GM18867 (cell line): ENCODE measurements at regions not wholly inside any gene's neighbourhood (a gene's known extent, or its start where the extent isn't known, plus 50 kb on each side); places are given as distances from the start of the nearest gene placed in this dataset.
"Not testable (repeated sequence)": the region's sequence is repeated elsewhere in the genome, so short reads cannot be mapped to it uniquely, and the experiment has no call there.

Experiments
- ATAC-seq: cut with Tn5 transposase; IDR thresholded peaks from one replicate; pipeline ENCODE4 v1.9.1; 2021; ENCODE audit warnings: mild to moderate bottlenecking, moderate library complexity; ENCODE audit not compliant: unreplicated experiment

- no peak for ATAC-seq
Observed at GRCh38 chr6:119842191-119842590, 492.6 kb upstream of the MAN1A1 start.

GRCh38 chr6:119838043-119838442 is 488.5 kb upstream of the MAN1A1 start:
- ATAC-seq = no peak

DNA sequence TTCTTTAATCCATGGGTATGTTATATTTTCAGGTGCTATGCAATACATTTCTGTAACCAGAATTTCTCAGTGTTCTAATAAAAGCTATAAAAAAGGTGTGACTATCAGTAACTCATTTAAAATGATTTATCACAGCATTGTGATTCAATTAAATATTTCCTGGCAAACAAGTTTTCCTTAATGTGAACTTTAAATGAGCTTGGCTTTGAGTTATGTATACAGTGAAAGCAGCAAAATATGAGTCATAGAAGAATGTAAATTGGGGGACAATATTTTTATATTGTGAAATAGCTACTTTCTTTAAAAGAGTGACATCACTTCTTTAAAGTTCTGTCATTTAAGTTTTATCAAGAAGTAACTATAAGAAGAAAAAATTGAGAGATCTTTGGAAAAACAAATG is 484.9 kb upstream of the MAN1A1 start:
- ATAC-seq = no peak

DNA sequence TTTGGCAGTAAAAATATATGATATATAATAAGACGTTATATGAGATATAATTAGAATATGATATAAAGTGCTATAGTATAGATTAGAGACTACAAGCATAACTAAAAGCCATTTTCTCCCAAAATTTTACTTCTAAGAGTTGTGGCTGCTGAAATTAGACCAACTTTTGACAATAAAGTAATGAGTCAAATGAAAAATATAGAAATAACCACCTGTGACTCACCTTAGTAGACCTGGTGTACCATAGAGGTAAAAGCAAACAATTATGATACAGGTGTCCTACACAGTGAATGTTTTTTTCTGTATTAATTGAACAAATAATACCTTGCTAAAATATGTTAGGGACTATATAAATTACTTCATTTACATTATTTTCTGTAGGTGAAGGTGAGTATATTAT is 482.9 kb upstream of the MAN1A1 start:
- no peak for ATAC-seq

DNA sequence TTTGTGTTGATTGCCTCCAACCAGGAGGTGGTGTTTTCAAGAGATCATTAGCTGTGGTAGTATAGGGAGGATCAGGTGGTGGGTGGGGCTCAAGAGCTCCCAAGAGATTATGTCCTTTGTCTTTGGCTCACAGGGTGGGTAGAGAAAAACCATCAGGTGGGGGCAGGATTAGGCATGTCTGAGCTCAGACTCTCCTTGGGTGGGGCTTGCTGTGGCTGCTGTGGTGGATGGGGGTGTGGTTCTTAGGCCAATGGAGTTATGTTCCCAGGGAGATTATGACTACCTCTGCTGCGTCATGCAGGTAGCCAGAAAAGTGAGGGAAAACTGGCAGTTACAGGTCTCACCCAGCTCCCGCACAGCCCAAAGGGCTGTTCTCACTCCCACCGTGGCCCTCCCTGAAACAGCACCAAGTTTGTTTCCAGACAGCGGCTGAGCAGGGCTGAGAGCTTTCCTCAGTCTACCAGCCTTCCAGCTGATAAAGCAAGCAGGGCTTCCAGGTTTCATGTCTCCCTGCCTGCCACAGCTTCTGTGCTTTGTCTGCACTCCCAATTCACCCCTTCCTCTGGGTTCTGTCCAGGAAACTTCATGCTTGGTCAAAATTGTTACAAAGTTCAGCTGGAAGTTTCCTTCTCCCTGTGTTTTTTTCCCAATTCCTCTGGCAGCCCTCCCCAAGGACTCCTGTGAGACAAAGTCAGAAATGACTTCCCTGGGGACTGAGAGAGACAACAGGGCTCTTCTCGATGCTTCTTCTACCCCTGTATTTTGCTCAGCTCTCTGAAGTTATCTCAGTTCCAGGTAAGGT is 481.1 kb upstream of the MAN1A1 start:
- ATAC-seq = no peak

GRCh38 chr6:119830069-119830468 is 480.5 kb upstream of the MAN1A1 start:
- ATAC-seq = no peak

DNA sequence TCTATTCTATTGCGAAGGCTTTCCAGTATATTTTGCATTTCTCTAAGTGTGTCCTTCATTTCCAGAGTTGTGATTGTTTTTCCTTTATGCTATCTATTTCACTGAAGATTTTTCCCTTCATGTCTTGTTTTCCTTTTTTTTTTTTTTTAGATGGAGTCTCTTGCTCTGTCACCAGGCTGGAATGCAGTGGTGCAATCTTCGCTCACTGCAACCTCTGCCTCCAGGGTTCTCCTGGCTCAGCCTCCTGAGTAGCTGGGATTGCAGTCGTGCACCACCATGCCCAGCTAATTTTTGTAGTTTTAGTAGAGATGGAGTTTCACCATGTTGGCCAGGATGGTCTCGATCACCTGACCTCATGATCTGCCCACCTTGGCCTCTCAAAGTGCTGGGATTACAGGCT is 479.9 kb upstream of the MAN1A1 start:
- not testable (repeated sequence) for ATAC-seq

DNA sequence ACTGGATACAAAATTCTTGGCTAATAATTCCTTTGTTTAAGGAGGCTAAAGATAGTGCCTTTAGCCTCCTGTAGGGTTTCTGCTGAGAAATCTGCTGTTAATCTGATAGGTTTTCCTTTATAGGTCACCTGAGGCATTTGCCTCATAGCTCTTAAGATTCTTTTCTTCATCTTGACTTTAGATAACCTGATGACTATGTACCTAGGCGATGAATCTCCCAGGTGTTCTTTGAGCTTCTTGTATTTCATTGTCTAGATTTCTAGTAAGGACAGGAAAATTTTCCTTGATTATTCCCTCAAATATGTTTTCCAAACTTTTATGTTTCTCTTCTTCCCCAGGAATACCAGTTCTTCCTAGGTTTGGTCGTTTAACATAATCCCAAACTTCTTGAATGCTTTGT is 479.4 kb upstream of the MAN1A1 start:
- no peak for ATAC-seq

DNA sequence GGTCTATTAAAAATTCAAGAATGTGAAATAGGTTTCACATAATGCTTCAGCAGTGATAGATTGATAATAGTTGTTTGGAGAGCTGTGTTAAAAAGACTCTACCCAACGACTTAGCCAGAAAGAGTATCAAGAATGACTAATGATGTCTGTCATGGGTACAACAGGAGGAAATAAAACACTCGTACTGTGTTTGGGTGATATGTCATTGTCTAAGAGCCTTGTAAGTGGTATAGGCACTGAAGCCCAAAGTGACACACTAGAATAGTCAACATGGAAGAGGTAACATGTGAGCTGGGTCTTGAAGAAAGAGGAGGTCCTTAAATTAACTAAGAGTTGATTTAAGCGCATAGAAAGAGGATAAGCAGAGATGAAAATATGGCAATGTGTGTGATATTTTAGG is 471.8 kb upstream of the MAN1A1 start:
- ATAC-seq = no peak

DNA sequence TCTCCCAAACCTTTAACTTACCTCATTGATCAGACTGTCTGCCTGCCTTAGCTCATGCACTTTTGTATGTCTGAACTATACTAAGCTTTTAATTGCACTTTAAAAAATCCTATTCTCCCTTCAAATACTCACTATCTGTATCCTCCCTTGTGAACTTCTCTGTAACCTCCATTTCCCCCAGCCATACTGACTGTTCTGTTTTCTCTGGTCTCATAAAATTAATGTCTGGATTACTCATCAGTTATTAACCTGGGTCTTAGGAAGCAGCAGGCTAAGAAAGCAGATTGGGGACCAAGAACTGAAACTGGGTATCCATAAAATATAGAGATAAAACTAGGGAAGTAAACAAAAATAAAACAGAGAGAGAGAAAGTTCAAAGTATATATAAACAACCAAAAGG is 469.3 kb upstream of the MAN1A1 start:
- no peak for ATAC-seq

DNA sequence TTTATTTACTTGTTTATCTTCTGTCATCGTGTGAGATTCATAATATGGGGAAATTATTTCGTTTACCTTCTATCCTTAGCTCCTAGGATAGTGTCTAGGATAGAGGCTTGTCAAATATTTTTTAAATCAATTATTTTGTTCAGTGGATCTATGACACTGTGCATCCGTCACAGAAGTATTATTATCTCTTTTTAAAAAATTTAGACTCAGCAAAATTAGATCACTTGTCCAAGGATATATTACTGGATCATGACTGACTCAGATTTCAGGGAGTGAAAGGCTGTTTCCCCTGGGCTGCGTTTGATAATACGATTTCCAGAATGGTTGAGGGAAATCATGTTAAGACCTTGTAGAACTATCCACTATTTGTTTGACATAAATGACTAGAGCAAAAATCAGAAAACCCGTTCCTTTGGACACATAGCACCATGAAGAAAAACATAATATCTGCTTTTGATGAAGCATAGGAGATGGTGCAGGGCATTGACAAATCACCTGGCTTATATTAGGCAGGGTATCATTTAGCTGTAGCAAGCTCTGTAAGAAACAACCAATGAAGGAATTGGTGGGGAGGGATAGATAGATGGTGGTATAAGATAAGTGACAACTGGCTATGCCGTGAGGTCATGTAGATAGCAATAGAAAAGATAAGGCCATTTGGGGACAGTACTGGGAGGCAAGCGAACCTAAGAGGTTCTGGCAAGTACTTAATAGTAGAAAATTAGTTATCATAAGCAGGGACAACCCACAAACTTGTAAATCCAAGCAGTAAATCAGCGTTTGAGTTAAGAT is 465.2 kb upstream of the MAN1A1 start:
- no peak for ATAC-seq

DNA sequence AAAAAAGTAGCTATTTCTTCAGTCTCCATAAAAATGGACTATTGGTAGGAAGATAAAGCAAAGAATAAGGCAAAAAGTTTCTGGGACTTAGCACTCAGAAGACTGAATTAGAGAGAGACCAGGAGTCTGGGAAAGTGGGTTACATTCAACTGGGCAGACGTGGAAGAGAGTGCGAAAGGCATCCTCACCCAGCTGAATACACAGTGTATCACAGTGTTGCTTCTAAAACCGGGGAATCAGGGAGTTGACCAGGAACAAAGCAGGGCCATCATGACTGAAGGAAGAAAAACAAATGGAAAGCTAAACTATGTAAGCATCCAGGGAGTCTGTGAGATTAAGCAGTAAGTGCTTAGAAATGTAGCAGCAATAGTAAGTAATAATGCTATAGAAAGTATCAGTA is 452.9 kb upstream of the MAN1A1 start:
- ATAC-seq = no peak

GRCh38 chr6:119801056-119801455 is 451.5 kb upstream of the MAN1A1 start:
- ATAC-seq = no peak

DNA sequence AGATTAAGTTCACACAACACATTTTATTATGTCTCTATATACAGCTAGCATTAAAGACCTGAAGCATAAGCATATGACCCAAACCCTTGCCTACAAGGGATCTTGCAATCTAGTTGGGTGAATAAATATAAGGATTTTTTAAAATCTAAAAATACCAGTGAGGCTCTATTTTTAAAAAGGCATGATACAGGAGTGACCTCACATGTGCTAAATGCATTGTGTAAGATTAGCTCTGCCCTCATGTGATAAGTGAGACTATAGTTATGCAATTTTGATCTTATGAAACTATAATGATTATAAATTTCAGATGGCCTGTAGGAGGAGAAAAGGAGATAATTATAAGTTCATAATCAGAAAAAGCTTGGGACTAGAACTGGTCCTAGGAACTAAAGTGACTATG is 451.0 kb upstream of the MAN1A1 start:
- no peak for ATAC-seq

DNA sequence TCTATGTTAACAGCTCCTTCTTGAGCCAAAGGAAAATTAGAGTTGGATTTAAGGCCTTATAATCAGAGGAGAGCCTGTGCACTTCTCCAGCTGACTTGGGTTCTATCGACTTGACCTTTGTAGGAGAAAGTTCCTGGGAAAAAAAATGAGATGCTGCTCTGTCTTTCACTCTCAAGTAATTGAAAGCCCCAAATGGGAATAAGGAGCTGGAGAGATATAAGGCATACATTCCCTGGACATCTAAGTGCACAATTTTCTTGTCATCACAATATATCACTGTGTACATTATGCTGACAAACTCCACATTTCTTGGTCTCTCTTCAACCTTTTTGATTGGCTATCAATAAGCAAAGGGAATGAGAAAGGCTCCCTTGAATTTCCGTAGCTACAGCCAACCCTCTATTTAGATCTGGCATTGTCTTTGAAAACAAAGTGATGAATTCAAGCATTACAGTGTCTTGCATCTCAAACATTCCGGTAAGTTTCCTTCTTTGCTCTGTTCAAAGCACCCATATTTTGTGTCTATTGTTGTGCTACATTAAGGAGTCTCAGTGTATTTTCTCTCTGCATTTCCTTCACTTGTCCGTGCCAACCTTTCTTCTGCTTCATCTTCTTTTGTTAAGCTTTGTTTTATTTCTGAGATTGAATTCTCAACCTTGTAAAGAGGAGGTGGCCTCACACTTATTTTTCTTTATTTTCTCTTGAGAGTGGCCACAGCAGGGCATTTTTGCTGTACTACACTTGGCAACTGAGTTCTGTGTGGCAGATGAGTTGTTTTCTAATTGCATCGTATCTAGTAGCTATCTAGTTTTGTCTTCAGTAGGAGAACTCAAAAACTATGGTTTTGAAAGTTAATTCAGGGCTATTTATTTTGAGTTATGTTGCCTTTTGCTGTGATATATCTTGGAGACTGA is 450.3 kb upstream of the MAN1A1 start:
- no peak for ATAC-seq

DNA sequence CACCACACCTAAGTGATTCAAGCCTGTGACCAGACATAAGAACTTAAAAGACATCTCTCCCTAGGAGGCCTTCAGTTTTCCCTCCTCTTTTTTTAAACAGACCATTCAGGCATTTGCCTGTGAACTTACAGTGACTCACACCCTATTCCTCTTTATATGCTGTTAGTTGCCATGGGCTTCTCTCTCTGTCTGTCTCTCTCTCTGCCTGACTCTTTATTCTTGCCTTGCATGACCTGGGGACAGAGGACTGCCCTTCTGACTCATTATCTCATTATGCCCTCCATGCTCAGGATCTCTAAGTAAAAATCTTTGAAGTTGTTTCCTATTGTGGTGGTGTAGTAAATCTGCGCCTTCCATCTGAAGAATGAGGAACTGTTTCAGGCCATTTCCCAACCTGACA is 442.2 kb upstream of the MAN1A1 start:
- ATAC-seq = no peak

GRCh38 chr6:119781365-119781764 is 431.8 kb upstream of the MAN1A1 start:
- ATAC-seq = no peak

GRCh38 chr6:119768201-119768600 is 418.6 kb upstream of the MAN1A1 start:
- ATAC-seq = no peak

- ATAC-seq = no peak
Observed at GRCh38 chr6:119764927-119765681, 415.5 kb upstream of the MAN1A1 start.

- no peak for ATAC-seq
Observed at GRCh38 chr6:119760046-119760445, 410.5 kb upstream of the MAN1A1 start.

- ATAC-seq = no peak
Observed at GRCh38 chr6:119758385-119758784, 408.8 kb upstream of the MAN1A1 start.
